GM21423 (cell line): ENCODE measurements at regions not wholly inside any gene's neighbourhood (a gene's known extent, or its start where the extent isn't known, plus 50 kb on each side); places are given as distances from the start of the nearest gene placed in this dataset.
"Not testable (repeated sequence)": the region's sequence is repeated elsewhere in the genome, so short reads cannot be mapped to it uniquely, and the experiment has no call there.

ENCODE experiments used
- ATAC-seq: cut with Tn5 transposase; IDR thresholded peaks from one replicate; pipeline ENCODE4 v1.9.1; 2021; ENCODE audit warnings: mild to moderate bottlenecking, moderate library complexity; ENCODE audit not compliant: unreplicated experiment

DNA sequence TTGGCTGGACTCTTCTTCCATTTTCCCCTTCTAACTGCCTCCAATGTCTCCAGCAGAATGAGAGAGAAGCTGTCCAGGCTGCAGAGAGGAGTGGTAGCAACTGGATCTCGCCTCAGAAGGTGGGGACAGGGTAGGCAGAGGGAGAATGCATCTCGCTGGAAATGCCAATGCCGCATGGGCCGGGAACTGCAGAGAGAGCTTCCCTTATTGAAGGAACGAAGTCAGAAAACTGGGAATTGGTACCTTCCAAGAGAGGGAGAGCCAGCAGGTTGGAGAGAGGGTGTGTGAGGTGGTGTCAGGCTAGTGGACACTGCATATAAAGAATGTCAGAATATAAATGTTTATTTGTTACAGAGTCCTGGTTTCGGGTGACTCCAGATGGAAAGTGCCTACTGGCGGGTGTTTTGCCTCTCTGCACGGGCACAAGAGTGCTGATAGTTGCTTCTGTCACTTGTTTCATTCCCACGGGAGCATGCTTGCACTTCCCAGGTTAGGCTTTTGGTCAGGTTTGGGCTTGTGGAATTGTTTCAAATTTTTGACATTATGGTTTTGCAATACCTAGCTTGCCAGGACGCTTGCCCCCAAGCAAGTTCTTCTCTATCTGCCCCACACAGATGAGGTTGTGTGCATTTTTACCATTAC lies 156.8 kb upstream of the STS start:
- no peak for ATAC-seq

DNA sequence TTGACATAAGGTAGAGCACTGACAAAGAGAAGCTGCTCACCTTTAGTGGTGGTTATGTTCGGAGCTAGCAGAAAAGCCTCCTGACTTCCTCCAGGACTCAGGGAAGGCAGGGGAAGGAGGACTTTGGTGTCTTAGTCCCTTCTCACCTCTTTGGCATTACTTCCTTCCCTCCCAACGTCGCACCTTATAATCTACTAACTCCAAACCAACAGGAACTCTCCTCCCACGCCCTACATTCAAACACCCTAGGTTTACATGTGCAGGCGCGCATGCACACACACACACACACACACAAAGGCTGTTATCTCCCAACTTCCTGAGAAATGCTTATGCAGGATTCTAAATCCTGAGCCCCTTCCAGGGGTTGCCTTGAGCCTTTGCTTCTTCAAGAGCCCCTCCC lies 157.7 kb upstream of the STS start:
- no peak for ATAC-seq

DNA sequence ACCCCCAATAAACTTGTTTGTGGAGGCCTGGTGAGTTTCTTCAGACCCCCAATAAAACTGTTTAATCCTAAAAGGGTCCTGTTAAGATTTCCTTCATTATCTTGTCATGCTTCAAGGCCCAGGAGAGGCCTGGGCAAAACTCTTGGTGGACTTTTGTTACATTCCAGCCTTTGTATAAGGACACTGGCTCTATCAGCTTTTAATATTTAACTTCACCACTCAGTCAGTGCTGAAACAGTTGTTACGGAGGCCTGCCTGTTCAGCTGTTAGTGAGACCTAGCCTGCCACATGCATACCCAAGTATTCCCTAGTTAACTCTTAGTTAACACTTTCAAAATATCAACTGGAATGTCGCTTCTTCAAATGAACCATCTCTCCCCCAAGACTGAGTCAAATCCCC lies 158.8 kb upstream of the STS start:
- ATAC-seq: not testable (repeated sequence)

DNA sequence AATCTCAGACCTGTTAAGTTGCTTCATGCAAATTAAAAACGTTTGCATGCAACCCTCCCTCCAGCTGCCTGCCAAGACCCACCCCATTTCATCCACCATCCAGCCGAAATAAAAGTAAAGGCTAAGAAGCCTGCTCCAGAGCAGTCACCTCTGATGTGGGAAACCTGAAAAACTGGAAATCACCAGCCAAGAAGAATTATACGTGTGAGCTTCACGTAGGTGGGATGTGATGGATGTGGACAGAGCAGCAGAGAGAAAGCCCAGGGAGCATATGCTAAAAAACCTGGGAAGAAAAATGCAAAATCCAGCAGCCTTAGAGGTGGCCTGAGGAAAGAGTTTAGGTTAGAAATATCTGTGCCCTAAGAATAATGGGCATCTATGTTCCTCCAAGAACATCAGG lies 160.6 kb upstream of the STS start:
- no peak for ATAC-seq

DNA sequence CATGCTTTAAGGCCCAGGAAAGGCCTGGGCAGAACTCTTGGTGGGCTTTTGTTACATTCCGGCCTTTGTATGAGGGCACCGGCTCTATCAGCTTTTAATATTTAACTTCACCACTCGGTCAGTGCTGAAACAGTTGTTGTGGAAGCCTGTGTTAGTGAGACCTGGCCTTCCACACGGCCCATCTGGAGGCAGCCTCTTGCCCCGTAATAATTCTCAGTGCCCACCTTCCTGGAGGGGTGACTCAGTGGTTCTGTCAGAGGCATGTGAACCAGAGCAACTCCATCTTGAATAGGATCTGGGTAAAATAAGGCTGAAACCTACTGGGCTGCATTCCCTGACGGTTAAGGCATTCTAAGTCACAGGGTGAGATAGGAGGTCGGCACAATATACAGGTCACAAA lies 162.0 kb upstream of the STS start:
- ATAC-seq: no peak

DNA sequence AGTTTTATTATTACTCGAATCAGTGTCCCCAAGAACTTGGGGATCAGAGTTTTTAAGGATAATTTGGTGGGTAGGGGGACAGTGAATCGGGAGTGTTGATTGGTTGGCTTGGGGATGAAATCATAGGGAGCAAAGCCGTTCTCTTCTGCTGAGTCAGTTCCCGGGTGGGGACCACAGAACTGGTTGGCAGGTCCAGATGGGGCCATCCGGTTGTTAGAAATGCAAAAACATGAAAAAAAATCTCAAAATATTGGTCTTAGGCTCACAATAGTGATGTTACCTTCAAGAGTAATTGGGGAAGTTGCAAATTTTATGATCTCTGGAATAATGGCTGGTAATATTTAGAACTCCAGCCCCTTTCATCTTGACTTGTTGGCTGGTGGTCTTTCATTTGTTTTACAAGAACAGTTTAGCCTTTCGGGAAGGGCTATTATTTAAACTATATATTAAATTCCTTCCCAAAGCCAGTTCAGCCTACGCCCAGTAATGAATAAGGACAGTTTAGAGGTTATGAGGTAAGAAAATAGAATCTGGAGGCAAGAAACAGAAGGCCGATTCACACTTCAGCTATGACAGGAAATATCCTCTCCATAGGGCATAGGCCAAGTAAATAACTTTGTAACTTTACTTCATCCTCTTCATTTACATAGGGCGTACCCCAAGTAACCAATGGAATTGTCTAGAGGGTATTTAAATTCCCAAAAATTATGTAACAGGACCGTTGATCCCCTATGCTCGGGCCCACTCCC lies 164.1 kb upstream of the STS start:
- ATAC-seq: no peak

DNA sequence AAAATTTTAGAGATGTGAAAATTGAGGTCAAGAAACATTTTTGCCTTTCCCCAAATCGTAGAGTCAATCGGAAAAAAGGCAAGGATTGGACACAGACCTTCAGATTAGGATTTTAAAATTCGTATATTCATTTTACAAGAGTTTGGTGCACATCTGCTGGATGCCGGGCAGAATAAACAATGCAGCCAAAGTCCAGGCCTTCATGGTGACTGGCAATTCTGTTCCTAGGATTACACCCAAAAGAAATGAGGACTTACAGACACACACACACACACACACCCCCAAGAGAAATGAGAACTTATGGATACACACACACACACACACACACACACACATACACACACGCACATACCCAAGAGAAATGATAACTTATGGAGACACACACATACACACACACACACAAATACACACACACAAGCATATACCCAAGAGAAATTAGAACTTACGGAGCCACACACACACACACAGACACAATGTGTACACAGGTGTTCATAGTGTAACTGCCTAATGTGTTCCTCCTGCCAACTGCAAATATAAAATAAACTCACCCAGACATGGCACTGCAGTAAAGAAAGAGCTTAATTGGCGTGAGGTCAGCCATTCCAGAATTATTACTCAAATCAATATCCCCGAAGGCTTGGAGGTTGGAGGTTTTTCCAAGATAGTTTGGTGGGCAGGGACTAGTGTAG lies 165.7 kb upstream of the STS start:
- ATAC-seq: no peak

DNA sequence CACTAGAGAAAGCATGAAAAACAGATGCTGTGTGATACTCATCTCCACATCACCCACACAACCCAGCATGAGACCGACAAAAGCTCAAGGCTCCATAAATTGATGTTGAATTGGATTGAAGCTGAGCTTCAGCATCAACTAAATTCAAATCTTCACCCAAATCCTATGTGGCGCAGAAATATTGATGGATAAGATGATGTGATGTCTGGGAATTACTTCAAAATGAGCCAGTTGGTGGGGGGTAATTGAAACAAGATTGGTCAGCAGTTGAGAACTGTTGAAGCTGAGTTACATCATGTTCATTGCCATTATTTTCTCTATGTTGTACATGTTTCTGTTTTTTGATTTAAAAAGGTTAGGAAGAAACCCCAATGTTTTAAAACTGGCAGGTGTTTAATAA lies 166.5 kb upstream of the STS start:
- no peak for ATAC-seq

DNA sequence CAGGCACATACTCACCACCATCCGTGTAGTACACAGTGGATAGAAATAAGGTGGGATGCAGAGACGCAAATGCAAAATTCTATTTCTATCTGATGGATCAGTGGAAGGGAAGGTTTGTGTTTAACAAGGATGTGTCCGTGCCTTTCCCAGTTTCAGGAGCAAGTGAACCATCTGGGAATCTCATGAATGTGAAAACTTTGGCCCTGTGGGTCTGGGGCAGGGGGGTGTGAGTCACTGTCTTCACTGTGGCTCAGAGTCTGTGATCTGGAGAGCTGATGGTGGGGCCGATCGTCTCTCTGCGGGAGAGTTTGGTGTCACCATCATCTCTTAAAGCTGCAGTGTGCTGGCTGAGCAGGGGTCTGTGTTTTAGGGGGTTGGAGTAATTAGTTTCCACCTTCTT lies 179.3 kb upstream of the STS start:
- ATAC-seq: no peak

DNA sequence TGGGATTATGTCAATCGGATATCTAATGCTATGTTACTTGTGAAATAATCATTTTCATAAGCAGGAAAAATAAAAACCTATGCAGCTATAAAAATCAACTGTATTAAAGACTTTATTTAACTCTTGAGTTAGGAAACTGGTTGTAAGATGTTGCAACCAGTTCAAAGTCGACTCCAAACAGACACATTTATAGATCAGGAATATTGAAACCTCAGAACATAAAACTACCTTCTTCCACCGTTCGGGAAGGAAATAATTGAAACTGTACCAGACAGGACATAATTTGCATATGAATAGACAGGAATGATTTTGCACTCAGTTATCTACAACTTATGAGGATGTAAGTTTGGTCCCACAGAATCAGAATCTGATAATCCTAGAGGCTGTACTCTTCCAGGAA lies 181.8 kb upstream of the STS start:
- ATAC-seq: no peak

DNA sequence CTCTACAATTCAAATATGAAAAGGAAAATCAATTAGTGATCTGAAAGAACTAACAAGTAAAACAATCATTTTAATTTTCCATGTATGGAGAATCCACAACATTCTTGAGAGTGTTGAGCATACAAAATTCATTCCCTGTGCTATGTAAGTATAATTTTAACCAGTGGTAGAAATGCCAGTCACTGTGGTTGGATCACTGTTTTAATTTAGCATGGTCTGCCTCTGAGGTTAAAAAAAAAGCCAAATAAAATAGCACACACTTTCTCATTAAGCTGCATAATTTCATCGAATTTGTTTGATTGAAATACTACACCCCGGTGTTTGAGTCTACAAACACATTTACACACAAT lies 185.5 kb upstream of the STS start:
- ATAC-seq: no peak

DNA sequence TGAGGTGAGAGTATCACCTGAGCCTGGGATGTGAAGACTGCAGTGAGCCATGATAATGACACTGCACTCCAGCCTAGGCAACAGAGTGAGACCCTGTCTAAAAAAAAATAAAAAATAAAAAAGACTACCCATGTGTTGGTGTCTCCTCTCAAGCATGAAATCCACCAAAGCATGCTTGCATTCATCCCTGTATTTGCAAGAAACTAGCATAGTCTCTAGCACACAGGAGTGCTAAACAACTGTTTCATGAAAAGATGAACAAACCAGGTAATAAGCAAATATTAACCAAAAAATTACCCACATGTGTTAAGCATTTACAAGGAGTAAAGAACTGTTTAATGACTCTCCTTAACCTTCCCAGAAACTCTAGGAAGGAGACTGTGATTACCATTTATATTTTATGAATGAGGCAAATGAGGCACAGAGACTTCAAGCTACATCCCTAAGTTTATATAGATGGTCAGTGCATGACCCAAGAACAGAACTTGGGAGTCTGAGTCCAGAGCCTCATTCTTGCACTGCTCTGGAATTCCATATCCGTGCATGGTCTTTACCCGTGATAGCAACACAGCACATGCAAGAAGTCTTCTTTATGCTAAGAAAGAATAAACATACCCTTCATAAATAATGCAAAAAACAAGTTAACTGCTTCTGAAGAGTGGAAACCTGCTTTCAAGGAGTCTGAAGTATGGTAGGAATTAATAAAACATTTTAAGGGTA lies 186.1 kb upstream of the STS start:
- ATAC-seq: no peak

DNA sequence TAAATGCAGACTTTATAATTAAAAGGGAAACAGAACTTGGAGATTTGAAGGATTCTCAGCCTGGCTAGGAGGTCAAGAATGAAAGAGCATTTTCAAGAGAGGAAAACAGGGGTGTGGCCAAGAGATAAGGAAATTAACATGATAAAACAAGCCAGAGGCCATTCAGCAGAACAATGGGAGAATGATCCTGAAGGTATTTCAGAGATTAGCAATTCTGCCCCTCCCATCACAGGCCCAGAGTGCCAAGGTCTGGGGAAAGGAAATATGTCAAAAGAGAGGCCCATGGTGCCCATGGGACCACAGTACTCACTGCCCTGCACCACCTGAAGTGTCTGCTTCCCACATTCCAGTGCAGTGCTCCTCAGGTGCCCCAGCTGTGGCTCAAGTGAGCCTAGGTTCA lies 188.5 kb upstream of the STS start:
- ATAC-seq: no peak

DNA sequence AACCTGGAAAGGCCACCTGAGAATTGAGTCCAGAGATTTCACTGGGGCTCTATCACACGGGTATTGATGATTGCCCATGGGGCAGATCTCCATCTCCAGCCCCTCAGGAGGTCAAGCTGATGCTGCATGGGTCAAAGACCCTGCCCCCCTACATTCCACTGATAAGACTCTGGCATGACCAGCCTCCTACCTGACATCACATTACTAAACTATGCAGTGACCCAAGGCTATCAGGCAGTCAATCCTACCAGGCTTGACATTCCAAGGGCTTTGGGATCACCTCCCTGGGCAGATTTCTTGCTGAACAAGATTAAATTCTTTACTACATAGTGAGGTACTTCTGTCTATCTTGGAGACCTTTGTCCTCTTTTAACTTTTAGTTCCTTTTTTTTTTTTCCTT lies 192.7 kb upstream of the STS start:
- ATAC-seq: no peak

DNA sequence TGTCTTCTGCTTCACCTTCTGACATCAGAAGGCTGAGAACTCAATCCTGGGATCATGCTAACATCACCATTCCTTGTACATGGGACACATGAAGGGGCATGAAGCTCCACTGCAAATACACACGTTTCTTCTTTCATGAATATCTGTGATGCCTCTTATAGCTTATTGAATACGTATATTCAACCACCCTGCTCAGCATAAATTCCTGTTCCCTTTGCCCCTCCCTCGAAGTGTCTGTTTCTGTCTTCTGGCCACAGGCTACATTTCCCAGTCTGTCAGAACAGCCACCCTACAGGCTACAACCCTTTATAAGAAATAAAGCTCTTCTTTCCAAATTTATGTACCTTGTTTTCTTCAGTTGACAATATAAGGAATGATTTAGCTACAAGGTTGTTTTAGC lies 201.3 kb upstream of the STS start:
- ATAC-seq: no peak

DNA sequence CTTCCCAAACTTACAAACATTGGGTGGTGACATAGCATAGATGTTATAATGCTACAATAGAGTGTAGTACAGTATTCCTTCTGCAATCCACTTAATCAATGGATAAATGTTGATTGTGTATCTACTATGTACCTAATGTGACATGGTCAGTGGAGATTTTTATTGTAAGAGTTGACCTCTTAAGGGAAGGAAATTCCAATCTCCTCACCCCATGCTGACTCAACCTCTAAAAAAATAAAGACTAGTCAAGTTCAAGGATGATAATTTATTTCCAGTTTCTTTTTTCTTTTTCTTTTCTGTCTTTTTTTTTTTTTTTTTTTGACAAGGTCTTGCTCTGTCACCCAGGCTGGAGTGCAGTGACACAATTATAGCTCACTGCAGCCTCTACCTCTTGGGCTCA lies 206.5 kb upstream of the STS start:
- ATAC-seq: no peak

DNA sequence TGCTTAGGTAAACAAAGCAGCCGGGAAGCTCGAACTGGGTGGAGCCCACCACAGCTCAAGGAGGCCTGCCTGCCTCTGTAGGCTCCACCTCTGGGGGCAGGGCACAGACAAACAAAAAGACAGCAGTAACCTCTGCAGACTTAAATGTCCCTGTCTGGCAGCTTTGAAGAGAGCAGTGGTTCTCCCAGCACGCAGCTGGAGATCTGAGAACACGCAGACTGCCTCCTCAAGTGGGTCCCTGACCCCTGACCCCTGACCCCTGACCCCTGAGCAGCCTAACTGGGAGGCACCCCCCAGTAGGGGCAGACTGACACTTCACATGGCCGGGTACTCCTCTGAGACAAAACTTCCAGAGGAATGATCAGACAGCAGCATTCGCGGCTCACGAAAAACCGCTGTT lies 214.6 kb upstream of the STS start:
- not testable (repeated sequence) for ATAC-seq

DNA sequence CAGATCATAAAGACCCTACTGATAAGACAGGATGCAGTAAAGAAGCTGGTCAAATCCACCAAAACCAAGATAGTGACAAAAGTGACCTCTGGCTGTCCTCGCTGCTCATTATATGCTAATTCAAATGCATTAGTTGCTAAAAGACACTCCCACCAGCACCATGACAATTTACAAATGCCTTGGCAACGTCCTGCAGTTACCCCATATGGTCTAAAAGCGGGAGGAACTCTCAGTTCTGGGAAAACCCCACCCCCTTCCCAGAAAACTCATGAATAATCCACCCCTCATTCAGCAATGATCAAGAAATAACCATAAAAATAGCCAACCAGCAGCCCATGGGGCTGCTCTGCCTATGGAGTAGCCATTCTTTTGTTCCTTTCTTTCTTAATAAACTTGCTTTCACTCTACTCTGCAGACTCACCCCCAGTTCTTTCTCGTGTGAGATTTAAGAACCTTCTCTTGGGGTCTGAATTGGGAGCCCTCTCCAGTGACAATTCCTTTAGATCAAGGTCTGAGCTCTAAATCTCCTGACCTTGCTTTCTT lies 217.1 kb upstream of the STS start:
- no peak for ATAC-seq

DNA sequence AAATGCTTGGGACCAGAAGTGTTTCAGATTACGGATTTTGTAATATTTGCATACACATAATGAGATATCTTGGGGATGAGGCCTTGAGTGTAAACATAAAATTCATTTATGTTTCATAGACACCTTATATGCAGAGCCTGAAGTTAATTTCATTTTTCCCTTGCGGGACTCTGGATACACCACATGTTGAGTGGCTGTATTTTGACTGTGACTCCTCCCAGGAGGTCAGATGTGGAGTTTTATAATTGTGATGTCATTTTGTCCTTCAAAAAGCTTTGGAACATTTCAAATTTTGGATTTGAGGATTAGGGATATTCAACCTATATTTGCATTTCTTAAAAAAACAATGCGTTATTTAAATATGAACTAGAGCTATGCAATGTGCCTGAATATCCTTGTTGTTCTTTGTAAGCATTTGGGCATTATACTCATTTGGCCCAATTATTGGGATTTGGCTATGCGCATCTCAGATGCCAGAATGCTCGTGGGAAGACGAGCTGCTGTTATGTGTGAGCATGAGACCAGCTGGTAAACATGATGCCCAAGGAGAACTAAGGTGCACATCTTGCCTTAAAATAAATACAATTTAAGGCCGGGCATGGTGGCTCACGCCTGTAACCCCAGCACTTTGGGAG lies 223.0 kb upstream of the STS start:
- no peak for ATAC-seq

DNA sequence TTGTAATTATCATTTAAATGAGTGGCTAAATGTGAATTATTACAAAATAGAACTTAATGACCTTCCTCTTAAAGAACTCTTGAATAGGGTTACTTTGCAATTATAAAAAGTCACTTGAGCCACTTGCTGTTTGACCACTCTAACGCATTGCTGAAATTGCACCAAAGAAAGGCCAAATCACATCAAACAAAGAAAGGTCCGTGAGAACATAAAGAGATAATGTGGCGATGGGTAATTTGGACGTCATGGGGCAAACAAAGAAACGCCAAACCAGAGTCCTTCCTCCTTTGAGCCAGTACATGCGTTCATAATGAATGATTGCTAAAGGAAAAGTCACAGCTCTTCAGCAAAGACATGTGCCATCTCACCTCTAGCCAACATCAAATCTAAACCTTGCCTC lies 229.8 kb upstream of the STS start:
- no peak for ATAC-seq

DNA sequence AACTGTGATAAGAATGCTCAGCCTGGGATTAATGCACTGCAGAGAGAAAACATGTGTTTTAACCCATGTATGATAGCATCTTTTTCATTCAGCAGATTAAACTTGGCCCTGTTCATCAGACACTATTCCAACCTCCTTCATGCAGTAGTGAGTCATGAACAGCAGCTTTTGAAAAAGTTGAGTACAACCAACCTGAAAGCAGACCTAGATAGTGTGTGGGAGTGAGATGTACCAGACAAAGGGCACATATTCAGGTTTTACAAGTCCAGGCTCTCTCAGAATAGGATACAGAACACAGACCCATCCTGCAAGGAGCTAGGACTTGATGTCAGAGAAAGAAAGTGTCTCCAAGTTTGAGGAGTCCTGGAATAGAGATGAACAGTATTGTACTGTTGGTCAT lies 237.3 kb upstream of the STS start:
- ATAC-seq: no peak
